ENCODE measurements at regions not wholly inside any gene's neighbourhood (a gene's known extent, or its start where the extent isn't known, plus 50 kb on each side); places are given as distances from the start of the nearest gene placed in this dataset.

- no peak for TF ChIP-seq CTCF (IDR thresholded peaks at IDR 0.05; ENCODE audit: extremely low read depth, missing control alignments)
- no peak for DNase-seq (ENCODE audit: low spot score)
Measured at GRCh38 chr5:30209755-30210154, 983.7 kb upstream of the CDH6 start.

DNA sequence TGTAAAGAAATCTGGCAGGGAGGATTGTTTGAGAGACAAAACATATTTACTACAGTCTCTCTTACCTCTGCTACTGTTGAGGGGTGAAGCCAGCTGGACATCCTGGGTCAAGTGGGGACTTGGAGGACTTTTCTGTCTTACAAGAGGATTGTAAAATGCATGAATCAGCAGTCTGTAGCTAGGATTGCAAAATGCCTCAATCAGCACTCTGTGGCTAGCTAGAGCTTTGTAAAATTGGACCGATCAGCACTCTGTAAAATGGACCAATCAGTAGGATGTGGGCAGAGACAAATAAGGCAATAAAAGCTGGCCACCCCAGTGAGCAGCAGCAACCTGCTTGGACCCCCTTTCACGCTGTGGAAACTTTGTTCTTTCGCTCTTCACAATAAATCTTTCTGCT, 995.8 kb upstream of the CDH6 start:
- no peak for DNase-seq (ENCODE audit: low spot score)
- TF ChIP-seq CTCF (IDR thresholded peaks at IDR 0.05; ENCODE audit: extremely low read depth, missing control alignments) = no peak

DNA sequence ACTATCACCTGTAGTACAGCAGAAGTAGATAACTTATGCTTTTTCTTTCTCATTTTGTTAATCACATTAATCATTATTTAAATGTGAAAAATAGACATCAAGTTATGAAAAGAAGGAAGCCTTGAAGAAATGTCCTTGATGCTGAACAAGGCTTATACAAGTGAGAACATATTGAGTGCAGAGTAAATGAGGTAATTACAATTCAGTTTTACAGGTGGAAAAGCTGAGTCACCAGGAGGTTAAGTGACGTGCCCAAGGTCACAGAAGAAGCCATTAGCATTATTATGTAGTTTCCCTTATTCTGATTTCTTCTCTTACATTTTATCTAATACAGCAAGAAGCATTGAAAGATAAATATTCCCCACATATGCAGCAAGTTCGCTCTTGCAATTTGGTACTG, 998.5 kb upstream of the CDH6 start:
- TF ChIP-seq CTCF (IDR thresholded peaks at IDR 0.05; ENCODE audit: extremely low read depth, missing control alignments) = no peak
- DNase-seq (ENCODE audit: low spot score) = no peak

GRCh38 chr5:30194595-30194994, 998.9 kb upstream of the CDH6 start:
- DNase-seq (ENCODE audit: low spot score) = no peak
- TF ChIP-seq CTCF (IDR thresholded peaks at IDR 0.05; ENCODE audit: extremely low read depth, missing control alignments) = no peak

DNA sequence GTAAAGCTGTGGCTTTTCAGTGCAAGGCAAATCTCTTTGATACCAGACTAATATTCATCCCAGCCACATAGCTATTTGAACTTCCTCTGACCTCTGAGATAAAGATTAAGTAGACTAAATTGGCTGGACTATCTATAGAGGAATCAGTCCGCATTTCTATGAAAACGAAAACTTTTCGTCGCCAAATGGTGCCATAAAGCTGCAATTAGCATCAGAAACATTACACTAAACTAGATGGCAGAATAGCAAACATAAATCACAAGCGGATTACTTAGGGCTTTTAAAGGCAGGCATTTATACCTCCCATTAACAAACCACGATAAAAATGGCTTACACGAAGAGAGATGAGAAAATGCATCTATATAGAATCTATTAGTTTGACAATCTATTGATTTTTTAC, 1009.7 kb upstream of the CDH6 start:
- TF ChIP-seq CTCF (IDR thresholded peaks at IDR 0.05; ENCODE audit: extremely low read depth, missing control alignments) = no peak
- no peak for DNase-seq (ENCODE audit: low spot score)

GRCh38 chr5:30156156-30156555, 1037.3 kb upstream of the CDH6 start:
- no peak for TF ChIP-seq CTCF (IDR thresholded peaks at IDR 0.05; ENCODE audit: extremely low read depth, missing control alignments)
- no peak for DNase-seq (ENCODE audit: low spot score)

DNA sequence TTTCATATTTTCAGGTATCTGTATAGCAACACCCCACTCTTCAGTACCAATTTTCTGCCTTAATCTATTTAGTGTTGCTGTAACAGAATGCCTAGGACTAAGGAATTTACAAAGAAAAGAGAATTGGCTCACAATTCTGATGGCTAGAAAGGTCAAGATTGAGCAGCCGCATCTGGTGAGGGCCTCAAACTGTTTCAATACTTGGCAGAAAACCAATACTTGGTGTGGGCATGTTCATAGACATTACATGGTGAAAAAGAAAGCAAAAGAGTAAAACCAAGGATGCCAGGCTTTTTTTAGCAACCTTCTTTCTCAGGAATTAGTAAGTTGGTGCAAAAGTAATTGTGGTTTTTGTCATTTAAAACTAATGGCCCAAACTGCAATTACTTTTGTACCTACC, 1041.1 kb upstream of the CDH6 start:
- no peak for DNase-seq (ENCODE audit: low spot score)
- TF ChIP-seq CTCF (IDR thresholded peaks at IDR 0.05; ENCODE audit: extremely low read depth, missing control alignments) = no peak
